A673 (cell line): ENCODE measurements at regions not wholly inside any gene's neighbourhood (a gene's known extent, or its start where the extent isn't known, plus 50 kb on each side); places are given as distances from the start of the nearest gene placed in this dataset.

Experiments
- BruUV-seq: library from RNA; stranded (reverse); fragments of 400-500 nt; replicated peaks from 2 replicates; lab custom pipeline; 2021; lab: Mats Ljungman, UMichigan
- CTCF ChIA-PET: fragments of 300-600 bp; sonication (Branson Sonifier 250); formaldehyde crosslinking; loops from one replicate; lab custom pipeline; 2022; ENCODE audit warnings: antibody characterized with exemption; lab: Charles Lee
- POLR2A ChIA-PET: fragments of 300-600 bp; sonication (Branson Sonifier 250); formaldehyde crosslinking; loops from one replicate; lab custom pipeline; 2022; ENCODE audit warnings: antibody characterized with exemption; ENCODE audit not compliant: low non-redundant PET; lab: Charles Lee
- DNase-seq: peaks from one replicate; pipeline ENCODE4 v3.0.0-alpha.2; 2015; ENCODE audit warnings: low spot score
- H3K27ac ChIP-seq: fragments of 200-600 bp; sonication (generic); 2 replicates; pipeline ENCODE4 v1.5.1; 2016; ENCODE audit warnings: mixed run types, low read depth, mild to moderate bottlenecking, mixed read lengths, antibody characterized with exemption, low read length; ENCODE audit not compliant: poor library complexity, severe bottlenecking
- H3K27me3 ChIP-seq: fragments of 200-600 bp; sonication (generic); replicated peaks from 2 replicates; pipeline ENCODE4 v1.6.1; 2017; ENCODE audit warnings: mixed run types, low read depth, mild to moderate bottlenecking, mixed read lengths, antibody characterized with exemption, low read length; ENCODE audit not compliant: insufficient read depth, poor library complexity
- H3K36me3 ChIP-seq: fragments of 200-600 bp; sonication (generic); 2 replicates; pipeline ENCODE4 v1.6.1; 2016; ENCODE audit warnings: mixed run types, mild to moderate bottlenecking, mixed read lengths, antibody characterized with exemption, low read length; ENCODE audit not compliant: insufficient read depth, poor library complexity, severe bottlenecking
- H3K4me1 ChIP-seq: fragments of 200-600 bp; sonication (generic); 2 replicates; pipeline ENCODE4 v1.6.1; 2017; ENCODE audit warnings: mixed run types, mild to moderate bottlenecking, mixed read lengths, antibody characterized with exemption, low read length; ENCODE audit not compliant: insufficient read depth, poor library complexity, severe bottlenecking
- H3K4me3 ChIP-seq: fragments of 200-600 bp; sonication (generic); 2 replicates; pipeline ENCODE4 v1.5.1; 2016; ENCODE audit warnings: low read depth, mixed run types, mild to moderate bottlenecking, mixed read lengths, low read length; ENCODE audit not compliant: poor library complexity, severe bottlenecking
- H3K9me3 ChIP-seq: fragments of 200-600 bp; sonication (generic); 2 replicates; pipeline ENCODE4 v1.6.1; 2016; ENCODE audit warnings: mixed run types, low read depth, mild to moderate bottlenecking, mixed read lengths, antibody characterized with exemption, low read length; ENCODE audit not compliant: poor library complexity, severe bottlenecking
- EZH2 ChIP-seq: fragments of 200-600 bp; sonication (generic); IDR thresholded peaks from 2 replicates; pipeline ENCODE4 v1.6.1; 2017; ENCODE audit warnings: borderline replicate concordance, low read depth, mild to moderate bottlenecking, mixed read lengths, antibody characterized with exemption, low read length; ENCODE audit not compliant: poor library complexity, severe bottlenecking
- intact Hi-C: fragments of 100-400 bp; cut with micrococcal nuclease; formaldehyde crosslinking; loops from one replicate; pipeline ENCODE4 v1.10.0; 2022; ENCODE audit not compliant: unreplicated experiment
- TF ChIP-seq, protein P1 (sequence below): fragments of 300-800, 200-600 bp; sonication (generic); conservative IDR thresholded peaks from 2 replicates; pipeline ENCODE4 v1.5.1; 2017; ENCODE audit warnings: low read depth, mild to moderate bottlenecking, antibody characterized with exemption, low read length, moderate library complexity, mixed read lengths

DNA sequence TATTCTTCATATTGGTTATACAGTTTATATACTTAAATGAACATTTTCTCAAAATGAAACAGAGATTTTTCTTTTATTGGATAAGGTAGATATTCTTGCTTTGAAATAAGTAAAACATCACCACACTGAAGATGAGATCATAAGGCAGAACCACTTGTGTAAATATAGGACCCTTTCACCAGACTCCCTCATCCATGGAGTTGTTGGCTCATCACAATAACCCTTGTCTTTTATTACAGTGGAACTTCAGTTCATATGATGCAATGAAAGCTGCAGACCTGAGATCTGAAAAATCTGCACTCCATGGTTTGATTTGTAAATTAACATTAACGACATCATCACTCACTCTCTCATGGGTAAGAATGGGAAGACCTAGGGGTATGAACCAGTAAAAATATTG is 51.9 kb upstream of the DBX2 start:
- POLR2A ChIA-PET = no interaction called here
- intact Hi-C loops = no loop called here
- Histone ChIP-seq H3K27me3 (peaks cover 35% of the 10 kb centered on the region), H3K4me3 (no peak overlapping the region), H3K27ac (no peak overlapping the region), H3K9me3 (no peaks in the 10 kb centered on the region), H3K36me3 (no peaks in the 10 kb centered on the region), H3K4me1 (no peaks in the 10 kb centered on the region)
- TF ChIP-seq, protein P1, sequence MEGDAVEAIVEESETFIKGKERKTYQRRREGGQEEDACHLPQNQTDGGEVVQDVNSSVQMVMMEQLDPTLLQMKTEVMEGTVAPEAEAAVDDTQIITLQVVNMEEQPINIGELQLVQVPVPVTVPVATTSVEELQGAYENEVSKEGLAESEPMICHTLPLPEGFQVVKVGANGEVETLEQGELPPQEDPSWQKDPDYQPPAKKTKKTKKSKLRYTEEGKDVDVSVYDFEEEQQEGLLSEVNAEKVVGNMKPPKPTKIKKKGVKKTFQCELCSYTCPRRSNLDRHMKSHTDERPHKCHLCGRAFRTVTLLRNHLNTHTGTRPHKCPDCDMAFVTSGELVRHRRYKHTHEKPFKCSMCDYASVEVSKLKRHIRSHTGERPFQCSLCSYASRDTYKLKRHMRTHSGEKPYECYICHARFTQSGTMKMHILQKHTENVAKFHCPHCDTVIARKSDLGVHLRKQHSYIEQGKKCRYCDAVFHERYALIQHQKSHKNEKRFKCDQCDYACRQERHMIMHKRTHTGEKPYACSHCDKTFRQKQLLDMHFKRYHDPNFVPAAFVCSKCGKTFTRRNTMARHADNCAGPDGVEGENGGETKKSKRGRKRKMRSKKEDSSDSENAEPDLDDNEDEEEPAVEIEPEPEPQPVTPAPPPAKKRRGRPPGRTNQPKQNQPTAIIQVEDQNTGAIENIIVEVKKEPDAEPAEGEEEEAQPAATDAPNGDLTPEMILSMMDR = no peak
- no peak for TF ChIP-seq EZH2
- no TSS peak for BruUV-seq
- no peak for DNase-seq
- CTCF ChIA-PET = no interaction called here

DNA sequence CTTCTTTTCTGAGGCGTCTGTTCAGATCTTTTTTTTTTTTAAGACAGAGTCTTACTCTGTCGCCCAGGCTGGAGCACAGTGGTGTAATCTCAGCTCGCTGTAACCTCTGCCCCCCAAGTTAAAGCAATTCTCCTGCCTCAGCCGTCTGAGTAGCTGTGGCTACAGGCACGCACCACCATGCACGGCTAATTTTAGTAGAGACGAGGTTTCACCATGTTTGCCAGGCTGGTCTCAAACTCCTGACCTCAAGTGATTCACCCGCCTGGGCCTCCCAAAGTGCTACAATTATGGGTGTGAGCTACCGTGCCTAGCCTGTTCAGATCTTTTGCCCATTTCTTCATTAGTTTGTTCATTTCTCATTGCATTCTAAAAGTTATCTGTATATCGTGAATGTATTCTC is 55.1 kb upstream of the DBX2 start:
- no TSS peak for BruUV-seq
- CTCF ChIA-PET = no interaction called here

DNA sequence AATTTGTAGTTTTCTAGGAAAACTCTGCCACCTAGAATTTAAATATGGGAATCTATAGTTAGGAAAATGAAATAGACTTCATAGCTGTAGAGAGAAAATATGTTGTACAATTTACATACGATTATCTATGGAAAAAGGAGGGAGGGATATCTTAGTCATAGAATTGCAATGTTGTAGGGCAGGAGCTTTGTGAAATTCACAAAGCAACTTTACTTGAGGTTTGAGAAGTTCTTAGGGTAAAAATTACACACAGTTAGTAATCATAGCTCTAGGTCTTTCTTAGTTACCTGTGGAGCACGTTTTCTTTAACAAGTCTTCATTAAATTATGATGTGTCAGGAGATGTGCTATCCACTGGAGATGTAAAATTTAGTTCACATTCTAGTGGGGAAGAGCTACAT is 61.4 kb upstream of the DBX2 start:
- no peaks in the 10 kb centered on the region for H3K9me3 ChIP-seq
- no TSS peak for BruUV-seq
- no peak overlapping the region for H3K4me3 ChIP-seq
- no peak overlapping the region for H3K27ac ChIP-seq
- H3K36me3 ChIP-seq = no peaks in the 10 kb centered on the region
- no peaks in the 10 kb centered on the region for H3K27me3 ChIP-seq
- POLR2A ChIA-PET = no interaction called here
- DNase-seq = no peak
- CTCF ChIA-PET = no interaction called here
- TF ChIP-seq, protein P1 = no peak
- TF ChIP-seq EZH2 = no peak
- no peaks in the 10 kb centered on the region for H3K4me1 ChIP-seq
- intact Hi-C loops = no loop called here

More for the DNA sequence above, 55.1 kb upstream of the DBX2 start:
- TF ChIP-seq, protein P1 = no peak
- TF ChIP-seq EZH2 = no peak
- Histone ChIP-seq H3K4me3 (no peak overlapping the region), H3K27ac (no peak overlapping the region), H3K27me3 (peaks cover 7% of the 10 kb centered on the region), H3K36me3 (no peaks in the 10 kb centered on the region), H3K4me1 (no peaks in the 10 kb centered on the region), H3K9me3 (no peaks in the 10 kb centered on the region)
- intact Hi-C loops = no loop called here
- no peak for DNase-seq
- POLR2A ChIA-PET = no interaction called here
